ENCODE measurements at regions not wholly inside any gene's neighbourhood (a gene's known extent, or its start where the extent isn't known, plus 50 kb on each side); places are given as distances from the start of the nearest gene placed in this dataset.

GRCh38 chr12:125320177-125320576 lies 254.9 kb downstream of the AACS start:
- Histone ChIP-seq H3K27me3 (ENCODE audit: control insufficient read depth in 2 of 2, insufficient read depth in 2 of 2, low read length in 2 of 2) (peaks cover 0 to 2% of the 10 kb centered on the region in 2 donors), H3K27ac (ENCODE audit: low read depth in 2 of 2, low read length in 2 of 2) (no peak overlapping the region), H3K4me3 (ENCODE audit: low read length in 2 of 2) (no peak overlapping the region), H3K9ac (ENCODE audit: low read depth in 1 of 2, low read length in 2 of 2) (no peak overlapping the region), H3K36me3 (ENCODE audit: control insufficient read depth in 2 of 2, insufficient read depth in 2 of 2, low read length in 2 of 2) (no peaks in the 10 kb centered on the region), H3K9me3 (ENCODE audit: control insufficient read depth in 2 of 2, low read length in 2 of 2) (no peaks in the 10 kb centered on the region), H3K4me1 (ENCODE audit: control insufficient read depth in 2 of 2, insufficient read depth in 2 of 2, low read length in 2 of 2) (no peaks in the 10 kb centered on the region)

- Histone ChIP-seq H3K27me3 (ENCODE audit: control insufficient read depth in 2 of 2, insufficient read depth in 2 of 2, low read length in 2 of 2) (peaks cover 0 to 4% of the 10 kb centered on the region in 2 donors), H3K4me1 (ENCODE audit: control insufficient read depth in 2 of 2, insufficient read depth in 2 of 2, low read length in 2 of 2) (no peaks in the 10 kb centered on the region), H3K36me3 (ENCODE audit: control insufficient read depth in 2 of 2, insufficient read depth in 2 of 2, low read length in 2 of 2) (no peaks in the 10 kb centered on the region), H3K9me3 (ENCODE audit: control insufficient read depth in 2 of 2, low read length in 2 of 2) (no peaks in the 10 kb centered on the region), H3K9ac (ENCODE audit: low read depth in 1 of 2, low read length in 2 of 2) (no peak overlapping the region), H3K4me3 (ENCODE audit: low read length in 2 of 2) (no peak overlapping the region), H3K27ac (ENCODE audit: low read depth in 2 of 2, low read length in 2 of 2) (no peak overlapping the region)
Measured at GRCh38 chr12:125324861-125325490, 259.7 kb downstream of the AACS start.

- no peak overlapping the region for H3K9ac ChIP-seq (ENCODE audit: low read depth in 1 of 2, low read length in 2 of 2)
- H3K27ac ChIP-seq (ENCODE audit: low read depth in 2 of 2, low read length in 2 of 2) = no peak overlapping the region
- peaks cover 3% of the 10 kb centered on the region in 2 donors for H3K4me1 ChIP-seq (ENCODE audit: control insufficient read depth in 2 of 2, insufficient read depth in 2 of 2, low read length in 2 of 2)
- H3K4me3 ChIP-seq (ENCODE audit: low read length in 2 of 2) = no peak overlapping the region
- H3K27me3 ChIP-seq (ENCODE audit: control insufficient read depth in 2 of 2, insufficient read depth in 2 of 2, low read length in 2 of 2) = peaks cover 0 to 6% of the 10 kb centered on the region in 2 donors
- H3K9me3 ChIP-seq (ENCODE audit: control insufficient read depth in 2 of 2, low read length in 2 of 2) = no peaks in the 10 kb centered on the region
- no peaks in the 10 kb centered on the region for H3K36me3 ChIP-seq (ENCODE audit: control insufficient read depth in 2 of 2, insufficient read depth in 2 of 2, low read length in 2 of 2)
Measured at GRCh38 chr12:125329239-125330102, 264.2 kb downstream of the AACS start.

GRCh38 chr12:125330645-125331341 lies 265.6 kb downstream of the AACS start:
- H3K27ac ChIP-seq (ENCODE audit: low read depth in 2 of 2, low read length in 2 of 2) = no peak overlapping the region
- H3K9ac ChIP-seq (ENCODE audit: low read depth in 1 of 2, low read length in 2 of 2) = peak overlapping the region in 1 of 2 donors; percentile 70
- no peaks in the 10 kb centered on the region for H3K9me3 ChIP-seq (ENCODE audit: control insufficient read depth in 2 of 2, low read length in 2 of 2)
- H3K27me3 ChIP-seq (ENCODE audit: control insufficient read depth in 2 of 2, insufficient read depth in 2 of 2, low read length in 2 of 2) = peaks cover 0 to 6% of the 10 kb centered on the region in 2 donors
- no peaks in the 10 kb centered on the region for H3K36me3 ChIP-seq (ENCODE audit: control insufficient read depth in 2 of 2, insufficient read depth in 2 of 2, low read length in 2 of 2)
- H3K4me3 ChIP-seq (ENCODE audit: low read length in 2 of 2) = peak overlapping the region; percentile 61 to 64
- H3K4me1 ChIP-seq (ENCODE audit: control insufficient read depth in 2 of 2, insufficient read depth in 2 of 2, low read length in 2 of 2) = peaks cover 3% of the 10 kb centered on the region in 2 donors

GRCh38 chr12:125331342-125332052 lies 266.3 kb downstream of the AACS start:
- H3K4me3 ChIP-seq (ENCODE audit: low read length in 2 of 2) = peak overlapping the region; percentile 61 to 64
- H3K9me3 ChIP-seq (ENCODE audit: control insufficient read depth in 2 of 2, low read length in 2 of 2) = no peaks in the 10 kb centered on the region
- no peaks in the 10 kb centered on the region for H3K36me3 ChIP-seq (ENCODE audit: control insufficient read depth in 2 of 2, insufficient read depth in 2 of 2, low read length in 2 of 2)
- H3K27me3 ChIP-seq (ENCODE audit: control insufficient read depth in 2 of 2, insufficient read depth in 2 of 2, low read length in 2 of 2) = peaks cover 0 to 6% of the 10 kb centered on the region in 2 donors
- H3K9ac ChIP-seq (ENCODE audit: low read depth in 1 of 2, low read length in 2 of 2) = peak overlapping the region in 1 of 2 donors; percentile 70
- H3K4me1 ChIP-seq (ENCODE audit: control insufficient read depth in 2 of 2, insufficient read depth in 2 of 2, low read length in 2 of 2) = peaks cover 3% of the 10 kb centered on the region in 2 donors
- H3K27ac ChIP-seq (ENCODE audit: low read depth in 2 of 2, low read length in 2 of 2) = no peak overlapping the region

GRCh38 chr12:125332900-125333299 lies 267.7 kb downstream of the AACS start:
- no peaks in the 10 kb centered on the region for H3K9me3 ChIP-seq (ENCODE audit: control insufficient read depth in 2 of 2, low read length in 2 of 2)
- no peak overlapping the region for H3K4me3 ChIP-seq (ENCODE audit: low read length in 2 of 2)
- H3K9ac ChIP-seq (ENCODE audit: low read depth in 1 of 2, low read length in 2 of 2) = no peak overlapping the region
- H3K27ac ChIP-seq (ENCODE audit: low read depth in 2 of 2, low read length in 2 of 2) = no peak overlapping the region
- H3K36me3 ChIP-seq (ENCODE audit: control insufficient read depth in 2 of 2, insufficient read depth in 2 of 2, low read length in 2 of 2) = no peaks in the 10 kb centered on the region
- H3K27me3 ChIP-seq (ENCODE audit: control insufficient read depth in 2 of 2, insufficient read depth in 2 of 2, low read length in 2 of 2) = peaks cover 0 to 6% of the 10 kb centered on the region in 2 donors
- peaks cover 3% of the 10 kb centered on the region in 2 donors for H3K4me1 ChIP-seq (ENCODE audit: control insufficient read depth in 2 of 2, insufficient read depth in 2 of 2, low read length in 2 of 2)

- Histone ChIP-seq H3K9ac (ENCODE audit: low read depth in 1 of 2, low read length in 2 of 2) (no peak overlapping the region), H3K9me3 (ENCODE audit: control insufficient read depth in 2 of 2, low read length in 2 of 2) (no peaks in the 10 kb centered on the region), H3K27me3 (ENCODE audit: control insufficient read depth in 2 of 2, insufficient read depth in 2 of 2, low read length in 2 of 2) (peaks cover 0 to under 1% of the 10 kb centered on the region in 2 donors), H3K4me3 (ENCODE audit: low read length in 2 of 2) (no peak overlapping the region), H3K36me3 (ENCODE audit: control insufficient read depth in 2 of 2, insufficient read depth in 2 of 2, low read length in 2 of 2) (no peaks in the 10 kb centered on the region), H3K4me1 (ENCODE audit: control insufficient read depth in 2 of 2, insufficient read depth in 2 of 2, low read length in 2 of 2) (peaks cover under 1 to 7% of the 10 kb centered on the region in 2 donors), H3K27ac (ENCODE audit: low read depth in 2 of 2, low read length in 2 of 2) (no peak overlapping the region)
Measured at GRCh38 chr12:125336246-125336645, 271.0 kb downstream of the AACS start.

GRCh38 chr12:125340791-125341190 lies 275.6 kb downstream of the AACS start:
- peak overlapping the region; percentile 7 to 53 for H3K27ac ChIP-seq (ENCODE audit: low read depth in 2 of 2, low read length in 2 of 2)
- no peak overlapping the region for H3K4me3 ChIP-seq (ENCODE audit: low read length in 2 of 2)
- H3K9ac ChIP-seq (ENCODE audit: low read depth in 1 of 2, low read length in 2 of 2) = peak overlapping the region in 1 of 2 donors; percentile 47

GRCh38 chr12:125341422-125341821 lies 276.2 kb downstream of the AACS start:
- peaks cover 0 to 10% of the 10 kb centered on the region in 2 donors for H3K4me1 ChIP-seq (ENCODE audit: control insufficient read depth in 2 of 2, insufficient read depth in 2 of 2, low read length in 2 of 2)
- no peak overlapping the region for H3K9ac ChIP-seq (ENCODE audit: low read depth in 1 of 2, low read length in 2 of 2)
- no peaks in the 10 kb centered on the region for H3K27me3 ChIP-seq (ENCODE audit: control insufficient read depth in 2 of 2, insufficient read depth in 2 of 2, low read length in 2 of 2)
- no peaks in the 10 kb centered on the region for H3K9me3 ChIP-seq (ENCODE audit: control insufficient read depth in 2 of 2, low read length in 2 of 2)
- H3K4me3 ChIP-seq (ENCODE audit: low read length in 2 of 2) = no peak overlapping the region
- no peak overlapping the region for H3K27ac ChIP-seq (ENCODE audit: low read depth in 2 of 2, low read length in 2 of 2)
- H3K36me3 ChIP-seq (ENCODE audit: control insufficient read depth in 2 of 2, insufficient read depth in 2 of 2, low read length in 2 of 2) = no peaks in the 10 kb centered on the region

More at GRCh38 chr12:125340791-125341190, 275.6 kb downstream of the AACS start:
- H3K4me1 ChIP-seq (ENCODE audit: control insufficient read depth in 2 of 2, insufficient read depth in 2 of 2, low read length in 2 of 2) = peaks cover 0 to 10% of the 10 kb centered on the region in 2 donors
- no peaks in the 10 kb centered on the region for H3K36me3 ChIP-seq (ENCODE audit: control insufficient read depth in 2 of 2, insufficient read depth in 2 of 2, low read length in 2 of 2)
- H3K27me3 ChIP-seq (ENCODE audit: control insufficient read depth in 2 of 2, insufficient read depth in 2 of 2, low read length in 2 of 2) = no peaks in the 10 kb centered on the region
- H3K9me3 ChIP-seq (ENCODE audit: control insufficient read depth in 2 of 2, low read length in 2 of 2) = no peaks in the 10 kb centered on the region
